Activated CD4-positive, alpha-beta T cell treated with anti-CD3 and anti-CD28 coated beads, Interleukin-2, amount 10 ng/mL, durations not matched to agents 7 days and 5 days (primary cell): ENCODE measurements at regions not wholly inside any gene's neighbourhood (a gene's known extent, or its start where the extent isn't known, plus 50 kb on each side); places are given as distances from the start of the nearest gene placed in this dataset.
"Not testable (repeated sequence)": the region's sequence is repeated elsewhere in the genome, so short reads cannot be mapped to it uniquely, and the experiment has no call there.

ENCODE experiments used
- CTCF ChIA-PET: fragments of 350-600 bp; sonication (Branson Sonifier 250); formaldehyde crosslinking; loops from one replicate; lab custom pipeline; 2021; ENCODE audit warnings: antibody characterized with exemption; lab: Charles Lee
- POLR2A ChIA-PET: fragments of 350-600 bp; sonication (Branson Sonifier 250); formaldehyde crosslinking; loops from one replicate; lab custom pipeline; 2021; ENCODE audit warnings: antibody characterized with exemption; lab: Charles Lee
- DNase-seq: peaks from one replicate; pipeline ENCODE4 v3.0.0-alpha.2; 2020
- H3K27ac Mint-ChIP-seq: one replicate; pipeline ENCODE4 v1.8.0; 2021; ENCODE audit warnings: mild to moderate bottlenecking, moderate library complexity, mixed read lengths
- H3K27me3 Mint-ChIP-seq: one replicate; pipeline ENCODE4 v1.8.0; 2021; ENCODE audit warnings: mixed read lengths
- H3K36me3 Mint-ChIP-seq: one replicate; pipeline ENCODE4 v1.8.0; 2021; ENCODE audit warnings: low read depth, mixed read lengths
- H3K4me1 Mint-ChIP-seq: one replicate; pipeline ENCODE4 v1.8.0; 2021; ENCODE audit warnings: mixed read lengths
- H3K4me3 Mint-ChIP-seq: one replicate; pipeline ENCODE4 v1.8.0; 2021; ENCODE audit warnings: mild to moderate bottlenecking, moderate library complexity, mixed read lengths
- H3K9me3 Mint-ChIP-seq: one replicate; pipeline ENCODE4 v1.8.0; 2021; ENCODE audit warnings: mixed read lengths

GRCh38 chr1:232147215-232147614, 482.7 kb downstream of the SIPA1L2 start:
- H3K9me3 Mint-ChIP-seq, result no peaks in the 10 kb centered on the region
- peaks cover 6% of the 10 kb centered on the region for H3K27me3 Mint-ChIP-seq
- no peak for DNase-seq
- H3K4me3 Mint-ChIP-seq, result no peak overlapping the region
- H3K36me3 Mint-ChIP-seq, result no peaks in the 10 kb centered on the region
- no peak overlapping the region for H3K27ac Mint-ChIP-seq
- no peaks in the 10 kb centered on the region for H3K4me1 Mint-ChIP-seq
- ChIA-PET POLR2A (no interaction called here), CTCF (interaction anchor here (1.3 kb wide), 1 partner anchor 17 kb away, joined by 3 read pairs; no protein-coding TSS in a partner anchor)

GRCh38 chr1:232146514-232146913, 483.4 kb downstream of the SIPA1L2 start:
- Mint-ChIP-seq H3K9me3 (no peaks in the 10 kb centered on the region), H3K4me1 (no peaks in the 10 kb centered on the region), H3K27ac (no peak overlapping the region), H3K4me3 (no peak overlapping the region), H3K27me3 (peaks cover 6% of the 10 kb centered on the region), H3K36me3 (no peaks in the 10 kb centered on the region)
- ChIA-PET CTCF (no interaction called here), POLR2A (no interaction called here)
- no peak for DNase-seq

DNA sequence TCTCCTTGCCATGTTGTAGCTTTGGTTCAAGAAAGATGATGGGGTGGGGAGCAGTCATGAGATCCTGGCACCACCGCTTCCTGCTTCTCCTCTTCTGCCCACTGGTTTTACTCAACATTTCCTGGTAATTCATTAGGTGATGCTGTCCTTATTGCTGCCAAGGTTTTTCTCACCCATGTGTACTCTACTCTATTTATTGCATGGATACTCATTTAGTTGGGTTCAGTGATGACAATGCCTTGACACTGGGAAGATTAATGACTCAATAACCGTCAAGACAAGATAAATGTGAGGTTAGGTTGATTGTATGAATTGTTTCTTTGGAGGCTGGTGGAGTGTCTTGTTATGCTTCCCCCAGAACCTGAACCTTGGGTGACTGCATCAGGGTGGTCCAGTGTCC, 484.2 kb downstream of the SIPA1L2 start:
- POLR2A ChIA-PET, result no interaction called here
- H3K27ac Mint-ChIP-seq, result no peak overlapping the region
- H3K36me3 Mint-ChIP-seq, result no peaks in the 10 kb centered on the region
- peaks cover 2% of the 10 kb centered on the region for H3K9me3 Mint-ChIP-seq
- CTCF ChIA-PET, result no interaction called here
- H3K27me3 Mint-ChIP-seq, result peaks cover 6% of the 10 kb centered on the region
- H3K4me3 Mint-ChIP-seq, result no peak overlapping the region
- DNase-seq, result no peak
- H3K4me1 Mint-ChIP-seq, result no peaks in the 10 kb centered on the region

GRCh38 chr1:232144696-232145230, 485.2 kb downstream of the SIPA1L2 start:
- Mint-ChIP-seq H3K4me3 (no peak overlapping the region), H3K27me3 (peaks cover 6% of the 10 kb centered on the region), H3K9me3 (peaks cover 3% of the 10 kb centered on the region), H3K4me1 (no peaks in the 10 kb centered on the region), H3K36me3 (no peaks in the 10 kb centered on the region), H3K27ac (no peak overlapping the region)
- ChIA-PET POLR2A (no interaction called here), CTCF (no interaction called here)
- no peak for DNase-seq

DNA sequence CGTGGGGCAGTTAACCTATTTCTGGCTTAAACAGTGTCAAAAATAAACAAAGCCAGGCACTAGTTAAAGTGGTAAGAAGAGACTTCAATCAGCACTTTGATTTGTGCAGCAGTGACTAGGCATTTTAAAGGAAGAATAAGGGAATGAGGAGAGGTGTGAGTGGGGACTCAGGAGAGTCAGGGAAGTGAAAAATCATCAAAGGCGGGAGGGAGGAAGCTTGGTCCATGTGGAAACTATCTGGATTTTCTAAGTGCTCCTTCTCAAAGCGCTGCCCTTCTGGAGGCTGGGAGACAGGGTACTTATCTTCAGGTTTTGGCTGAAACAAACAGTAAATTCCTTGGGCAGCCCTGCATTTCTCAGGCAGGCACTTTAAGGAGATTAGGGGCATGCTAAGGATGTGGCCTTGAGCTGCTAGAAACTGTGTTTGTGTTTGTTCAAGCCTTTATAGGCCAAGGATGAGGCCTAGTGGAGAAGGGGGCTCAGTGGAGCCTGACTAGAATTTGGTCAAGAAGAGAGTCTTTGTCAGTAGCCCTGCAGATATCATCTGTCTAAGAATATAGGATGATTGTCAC, 486.5 kb downstream of the SIPA1L2 start:
- Mint-ChIP-seq H3K27me3 (peaks cover 6% of the 10 kb centered on the region), H3K27ac (no peak overlapping the region), H3K9me3 (peaks cover 4% of the 10 kb centered on the region), H3K4me1 (no peaks in the 10 kb centered on the region), H3K4me3 (no peak overlapping the region), H3K36me3 (no peaks in the 10 kb centered on the region)
- POLR2A ChIA-PET, result no interaction called here
- no peak for DNase-seq
- CTCF ChIA-PET, result no interaction called here

DNA sequence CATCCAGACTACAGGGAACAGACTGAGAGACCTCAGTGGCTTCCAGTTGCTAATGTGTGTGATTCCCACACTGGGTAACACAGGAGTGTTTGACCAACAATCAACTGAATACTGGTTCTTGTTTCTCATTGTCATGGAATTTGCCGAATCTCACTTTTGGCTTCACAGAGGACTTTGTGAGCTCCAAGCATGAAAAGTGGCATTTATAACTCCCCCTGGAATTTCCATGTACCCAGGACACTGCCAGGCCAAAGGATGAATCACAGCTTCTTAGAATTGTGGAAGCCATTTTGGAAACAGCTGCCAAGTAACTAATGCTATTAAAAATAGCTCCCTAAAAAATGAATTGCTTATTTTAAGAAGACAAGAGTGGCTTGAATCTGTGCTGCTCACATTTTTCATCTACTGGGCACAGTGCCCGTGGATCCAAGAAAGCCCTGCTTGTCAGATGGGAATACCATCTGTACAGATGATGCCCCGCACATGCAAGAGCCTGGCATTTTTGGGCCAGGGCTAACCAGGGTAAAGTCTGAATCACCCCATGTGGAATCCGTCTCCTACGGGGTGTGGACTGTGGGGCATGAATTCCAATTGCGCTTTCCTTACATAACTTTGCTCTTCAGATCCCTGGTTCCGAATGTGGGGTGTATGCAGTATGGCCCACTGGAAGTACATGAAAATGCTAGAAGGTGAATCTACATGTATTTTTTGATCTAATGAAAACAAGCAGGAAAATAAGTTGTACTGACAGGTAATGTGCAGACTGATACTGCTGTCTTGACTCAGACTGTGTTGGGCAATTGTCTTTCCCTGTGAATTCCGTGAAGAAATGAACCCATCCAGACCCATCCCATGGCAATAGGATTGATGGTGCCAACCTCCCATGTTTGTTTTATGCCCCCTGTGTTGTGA, 487.3 kb downstream of the SIPA1L2 start:
- DNase-seq, result no peak
- H3K9me3 Mint-ChIP-seq, result peaks cover 4% of the 10 kb centered on the region
- POLR2A ChIA-PET, result no interaction called here
- no peak overlapping the region for H3K4me3 Mint-ChIP-seq
- no peaks in the 10 kb centered on the region for H3K36me3 Mint-ChIP-seq
- H3K4me1 Mint-ChIP-seq, result no peaks in the 10 kb centered on the region
- CTCF ChIA-PET, result no interaction called here
- H3K27ac Mint-ChIP-seq, result no peak overlapping the region
- peaks cover 6% of the 10 kb centered on the region for H3K27me3 Mint-ChIP-seq

- H3K9me3 Mint-ChIP-seq, DNase-seq, POLR2A ChIA-PET, H3K27me3 Mint-ChIP-seq, H3K36me3 Mint-ChIP-seq, H3K4me1 Mint-ChIP-seq, H3K4me3 Mint-ChIP-seq, CTCF ChIA-PET, H3K27ac Mint-ChIP-seq: not testable (repeated sequence)
These were observed 488.8 kb downstream of the SIPA1L2 start for GRCh38 chr1:232141167-232141448.

DNA sequence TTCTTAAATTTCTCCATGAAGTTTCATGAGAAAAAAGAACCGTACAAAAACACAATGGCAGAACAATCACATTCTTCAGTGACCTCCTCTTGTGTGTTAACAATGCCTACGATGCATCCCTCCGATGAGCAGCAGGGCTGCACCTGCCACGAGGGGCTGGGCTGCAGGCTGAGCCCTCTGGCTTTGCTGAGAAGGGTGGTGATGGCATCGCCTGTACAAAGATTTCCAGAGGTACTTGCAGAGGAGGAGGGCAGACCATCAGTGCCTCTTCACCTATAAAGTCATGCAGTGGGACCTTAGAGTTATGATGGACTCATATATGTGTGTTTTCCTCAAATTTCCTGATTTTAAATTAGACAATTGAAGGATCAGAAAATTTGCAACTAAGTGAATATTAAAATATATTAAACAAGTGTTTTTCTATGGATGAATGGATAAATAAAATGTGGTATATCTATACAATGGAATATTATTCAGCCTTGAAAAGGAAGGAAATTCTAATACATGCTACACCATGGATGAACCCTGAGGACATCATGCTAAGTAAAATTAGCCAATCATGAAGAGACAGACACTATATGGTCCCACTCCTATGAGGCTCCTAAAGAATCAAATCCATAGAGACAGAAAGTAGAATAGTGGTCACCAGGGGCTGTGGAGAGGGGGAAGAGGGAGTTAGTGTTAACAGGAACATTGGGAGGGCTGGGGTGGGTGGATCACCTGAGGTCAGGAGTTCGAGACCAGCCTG, 489.3 kb downstream of the SIPA1L2 start:
- no peak for DNase-seq
- H3K4me3 Mint-ChIP-seq, result no peak overlapping the region
- CTCF ChIA-PET, result no interaction called here
- no peak overlapping the region for H3K27ac Mint-ChIP-seq
- no peaks in the 10 kb centered on the region for H3K27me3 Mint-ChIP-seq
- H3K9me3 Mint-ChIP-seq, result peaks cover 9% of the 10 kb centered on the region
- H3K36me3 Mint-ChIP-seq, result no peaks in the 10 kb centered on the region
- H3K4me1 Mint-ChIP-seq, result no peaks in the 10 kb centered on the region
- POLR2A ChIA-PET, result no interaction called here

DNA sequence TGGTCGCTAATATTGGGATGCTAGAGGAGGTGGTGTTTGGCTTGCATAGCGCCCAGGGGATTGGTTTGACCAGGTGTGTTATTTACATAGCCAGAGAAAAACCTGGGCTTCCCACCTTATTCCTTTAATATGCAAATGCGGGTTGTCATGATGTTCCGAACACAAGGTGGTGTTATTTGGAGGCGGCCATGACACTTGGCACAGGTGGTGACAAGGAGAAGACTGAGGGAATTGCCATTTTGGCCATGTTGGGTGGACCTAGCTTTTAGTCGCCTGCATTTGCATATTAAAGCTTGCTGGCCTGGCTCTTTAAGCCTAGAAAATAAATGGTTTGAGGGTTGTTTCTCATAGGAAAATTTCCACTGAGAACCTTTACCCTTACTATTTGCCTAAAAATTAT, 490.5 kb downstream of the SIPA1L2 start:
- Mint-ChIP-seq H3K27ac (no peak overlapping the region), H3K9me3 (peaks cover 9% of the 10 kb centered on the region), H3K36me3 (no peaks in the 10 kb centered on the region), H3K4me1 (no peaks in the 10 kb centered on the region), H3K27me3 (no peaks in the 10 kb centered on the region), H3K4me3 (no peak overlapping the region)
- ChIA-PET POLR2A (no interaction called here), CTCF (no interaction called here)
- no peak for DNase-seq

- H3K9me3 Mint-ChIP-seq, result peaks cover 9% of the 10 kb centered on the region
- no peak for DNase-seq
- H3K4me1 Mint-ChIP-seq, result no peaks in the 10 kb centered on the region
- no peak overlapping the region for H3K4me3 Mint-ChIP-seq
- POLR2A ChIA-PET, result no interaction called here
- CTCF ChIA-PET, result no interaction called here
- no peaks in the 10 kb centered on the region for H3K27me3 Mint-ChIP-seq
- no peak overlapping the region for H3K27ac Mint-ChIP-seq
- no peaks in the 10 kb centered on the region for H3K36me3 Mint-ChIP-seq
These were observed 491.9 kb downstream of the SIPA1L2 start for GRCh38 chr1:232138044-232138443.

DNA sequence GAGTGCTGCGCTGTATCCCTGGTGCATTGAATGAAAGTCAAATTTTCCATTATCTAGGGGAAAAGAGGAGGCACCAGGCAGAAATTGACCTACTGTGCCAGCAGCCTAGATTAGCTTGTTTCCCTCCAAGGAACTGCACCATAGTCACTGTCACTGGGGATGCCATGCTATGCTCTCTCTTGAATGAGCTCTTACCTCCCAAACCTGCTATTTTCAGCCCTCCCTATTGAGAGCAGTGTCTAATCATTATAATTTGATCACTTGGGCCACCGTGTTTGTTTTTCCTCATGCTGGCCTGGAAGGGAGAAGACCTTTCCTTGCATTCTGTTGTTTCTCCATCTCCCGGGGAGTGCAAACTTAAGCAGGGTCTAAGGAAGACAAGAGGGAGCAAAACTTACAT, 492.9 kb downstream of the SIPA1L2 start:
- ChIA-PET POLR2A (no interaction called here), CTCF (no interaction called here)
- no peak overlapping the region for H3K4me3 Mint-ChIP-seq
- no peak for DNase-seq
- peaks cover 9% of the 10 kb centered on the region for H3K9me3 Mint-ChIP-seq
- H3K4me1 Mint-ChIP-seq, result no peaks in the 10 kb centered on the region
- H3K27me3 Mint-ChIP-seq, result no peaks in the 10 kb centered on the region
- H3K27ac Mint-ChIP-seq, result no peak overlapping the region
- no peaks in the 10 kb centered on the region for H3K36me3 Mint-ChIP-seq

- DNase-seq, result no peak
- Mint-ChIP-seq H3K27ac (no peak overlapping the region), H3K27me3 (no peaks in the 10 kb centered on the region), H3K9me3 (peaks cover 14% of the 10 kb centered on the region), H3K4me3 (no peak overlapping the region), H3K4me1 (no peaks in the 10 kb centered on the region), H3K36me3 (no peaks in the 10 kb centered on the region)
- ChIA-PET POLR2A (no interaction called here), CTCF (no interaction called here)
These were observed 493.8 kb downstream of the SIPA1L2 start for GRCh38 chr1:232136136-232136535.

- Mint-ChIP-seq H3K4me3 (no peak overlapping the region), H3K9me3 (peaks cover 18% of the 10 kb centered on the region), H3K27me3 (no peaks in the 10 kb centered on the region), H3K36me3 (no peaks in the 10 kb centered on the region), H3K27ac (no peak overlapping the region), H3K4me1 (no peaks in the 10 kb centered on the region)
- no peak for DNase-seq
- POLR2A ChIA-PET, result no interaction called here
- CTCF ChIA-PET, result no interaction called here
These were observed 495.6 kb downstream of the SIPA1L2 start for GRCh38 chr1:232134365-232134764.
